OCI-LY3 (cell line): ENCODE measurements at regions not wholly inside any gene's neighbourhood (a gene's known extent, or its start where the extent isn't known, plus 50 kb on each side); places are given as distances from the start of the nearest gene placed in this dataset.

Experiments
- CTCF ChIP-seq: fragments of 200-600, 300-600 bp; sonication (generic); IDR thresholded peaks from 2 replicates; pipeline ENCODE4 v1.5.1; 2014; ENCODE audit warnings: antibody characterized with exemption, low read length, low read depth
- EZH2phosphoT487 ChIP-seq: fragments of 200-600 bp; shearing (Covaris generic); IDR thresholded peaks from 2 replicates; pipeline ENCODE4 v1.6.1; 2018; ENCODE audit warnings: antibody characterized with exemption, mixed run types, low read depth

GRCh38 chr6:28011722-28012121, 54.7 kb downstream of the OR2B6 start:
- TF ChIP-seq CTCF = no peak
- no peak for TF ChIP-seq EZH2phosphoT487
